HG03442 (cell line): ENCODE measurements at regions not wholly inside any gene's neighbourhood (a gene's known extent, or its start where the extent isn't known, plus 50 kb on each side); places are given as distances from the start of the nearest gene placed in this dataset.

ENCODE experiments used
- ATAC-seq: cut with Tn5 transposase; IDR thresholded peaks from one replicate; pipeline ENCODE4 v1.9.1; 2021; ENCODE audit warnings: mild to moderate bottlenecking, moderate library complexity; ENCODE audit not compliant: unreplicated experiment

DNA sequence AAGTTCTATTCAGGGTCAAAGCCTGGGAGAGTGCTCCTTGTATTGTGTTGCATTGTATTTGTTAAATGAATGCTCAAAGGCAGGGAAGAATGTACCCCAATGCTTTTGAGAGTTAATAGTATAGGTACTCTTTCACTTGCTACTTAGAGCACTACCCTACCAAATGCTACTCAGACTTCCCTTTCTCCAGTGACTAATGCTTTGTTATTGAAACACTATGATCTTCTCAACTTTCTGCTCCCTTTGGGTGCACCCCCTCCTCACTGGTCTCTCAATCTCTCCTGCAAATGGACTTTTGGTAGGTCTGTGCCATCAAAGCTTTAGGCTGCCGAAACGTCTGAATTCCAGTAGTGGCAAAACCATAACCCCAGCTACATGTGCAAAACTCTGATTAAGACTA, 177.7 kb upstream of the AHR start:
- ATAC-seq = no peak

DNA sequence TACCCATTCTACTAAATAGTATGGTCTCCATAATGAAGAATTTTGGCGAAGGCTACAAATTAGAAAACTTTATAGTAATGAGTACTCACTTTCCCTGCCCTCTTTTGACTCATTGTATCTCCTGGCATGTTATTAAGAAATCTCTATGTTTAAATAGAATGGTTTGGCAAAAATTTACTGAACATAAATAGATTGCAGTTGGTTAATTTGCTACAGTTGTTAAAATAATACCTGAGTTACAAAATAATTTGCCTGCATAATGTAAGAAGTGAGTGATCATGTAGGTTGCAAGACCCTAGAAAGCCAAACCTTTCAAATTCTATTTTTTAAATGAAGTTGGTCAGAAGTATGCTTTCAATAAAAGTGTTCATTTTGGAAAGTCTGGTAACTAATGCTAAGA, 176.8 kb upstream of the AHR start:
- ATAC-seq = no peak

DNA sequence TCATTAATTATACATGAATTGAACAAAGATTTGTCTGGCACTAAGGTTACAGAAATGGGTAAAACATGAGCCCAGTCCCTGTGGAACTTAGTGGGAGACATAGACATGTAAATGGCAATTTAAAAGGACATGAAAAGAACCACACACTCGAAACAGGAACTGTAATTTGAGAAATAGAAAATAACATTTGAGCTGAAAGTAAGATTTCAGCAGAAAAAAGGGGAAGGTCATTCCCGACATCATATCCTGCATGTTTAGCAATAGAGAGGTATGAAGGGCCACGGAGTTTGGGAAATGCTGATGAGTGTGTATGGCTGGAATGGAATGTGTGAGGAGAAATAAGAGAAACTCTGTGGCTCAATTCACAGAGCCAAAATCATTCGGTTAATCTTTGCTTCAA, 175.4 kb upstream of the AHR start:
- peak; percentile 32 for ATAC-seq

DNA sequence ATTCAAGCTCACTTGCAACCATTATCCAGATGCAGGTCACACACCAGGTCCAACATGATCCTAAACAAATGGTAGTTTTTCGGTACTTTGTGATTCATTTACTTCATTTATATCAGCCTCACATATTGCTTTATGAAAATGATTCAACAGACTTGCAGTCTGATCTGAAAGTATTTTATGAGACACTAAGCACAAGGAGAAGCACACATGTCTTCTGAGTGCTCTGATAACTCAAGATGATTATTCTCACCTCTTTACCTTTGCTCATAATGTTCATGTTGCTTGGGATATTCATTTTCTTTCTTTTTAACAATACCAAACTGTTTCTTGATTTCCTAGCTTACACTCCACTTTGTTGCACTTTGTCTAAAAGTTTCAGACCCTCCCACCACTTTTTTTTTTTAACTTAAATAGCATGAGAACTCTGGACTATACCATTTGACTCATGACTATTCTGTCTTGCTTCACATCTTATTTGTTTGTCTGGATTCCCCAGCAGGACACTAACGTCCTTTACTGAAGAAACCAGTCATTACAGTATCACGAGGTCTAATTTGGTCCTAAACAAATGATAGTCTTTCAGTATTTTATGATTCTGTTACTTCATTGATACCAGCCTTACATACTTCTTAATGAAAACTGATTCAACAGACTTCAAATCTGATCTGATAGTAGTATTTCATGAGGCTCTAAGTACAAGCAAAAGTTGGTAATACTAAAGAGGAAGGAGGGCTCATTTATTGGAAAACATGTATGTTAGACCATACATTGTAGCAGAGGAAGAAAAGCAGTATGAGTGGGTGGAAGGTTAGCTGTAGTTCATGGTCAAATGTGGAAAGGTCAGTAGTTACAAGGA, 171.8 kb upstream of the AHR start:
- peak; percentile 91 for ATAC-seq

DNA sequence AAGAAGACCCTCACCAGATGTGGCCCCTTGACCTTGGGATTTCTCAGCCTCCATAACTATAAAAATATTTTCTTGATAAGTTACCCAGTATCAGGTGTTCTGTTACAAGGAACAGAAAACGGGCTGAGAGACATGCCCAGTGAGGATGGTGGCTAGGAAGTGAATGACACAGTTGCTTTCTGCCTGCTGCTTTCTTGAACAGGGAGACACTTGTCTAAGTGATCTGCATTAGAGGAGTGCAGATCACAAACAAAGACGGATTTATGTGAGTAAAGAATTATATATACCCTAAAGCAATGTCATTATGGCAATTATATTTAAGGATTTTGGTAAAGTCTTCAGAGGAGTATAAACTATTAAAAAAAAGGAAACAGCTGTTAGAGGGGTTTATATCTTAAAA, 169.2 kb upstream of the AHR start:
- ATAC-seq = no peak

DNA sequence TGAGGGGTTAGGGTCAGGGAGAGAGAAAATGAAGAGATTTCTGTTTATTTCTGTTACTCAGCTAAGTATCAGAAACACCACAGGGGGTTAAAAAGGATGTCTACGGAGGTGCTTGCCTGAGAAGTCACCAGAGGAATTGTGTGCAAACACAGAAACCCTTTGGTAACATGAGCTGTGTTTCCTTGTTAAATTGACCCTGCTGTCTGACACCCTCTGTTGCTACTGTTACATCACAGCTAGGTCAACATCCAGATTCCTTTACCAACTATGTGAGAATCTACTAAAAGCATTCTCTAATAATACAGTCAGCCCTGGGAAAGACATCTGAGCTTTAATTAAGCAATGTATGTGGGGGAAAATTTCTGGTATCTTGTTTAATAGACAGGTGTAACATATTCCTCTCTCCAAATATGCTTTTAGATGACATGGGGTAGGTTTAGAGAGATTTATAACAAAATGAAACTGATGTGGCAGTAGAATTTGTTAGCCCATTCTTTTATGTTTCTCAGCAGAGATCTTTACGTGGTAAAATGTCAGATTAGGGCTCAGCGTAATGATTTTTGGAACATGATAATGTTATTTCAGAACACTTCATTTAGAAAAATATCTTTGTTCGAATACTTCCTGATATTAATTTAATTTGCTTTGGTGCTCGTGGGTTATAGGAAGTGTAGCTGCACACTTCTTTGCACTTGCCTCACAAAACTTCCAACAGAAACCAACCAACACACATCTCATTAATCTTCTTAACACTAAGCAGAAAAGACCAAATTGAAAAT, 168.0 kb upstream of the AHR start:
- no peak for ATAC-seq

DNA sequence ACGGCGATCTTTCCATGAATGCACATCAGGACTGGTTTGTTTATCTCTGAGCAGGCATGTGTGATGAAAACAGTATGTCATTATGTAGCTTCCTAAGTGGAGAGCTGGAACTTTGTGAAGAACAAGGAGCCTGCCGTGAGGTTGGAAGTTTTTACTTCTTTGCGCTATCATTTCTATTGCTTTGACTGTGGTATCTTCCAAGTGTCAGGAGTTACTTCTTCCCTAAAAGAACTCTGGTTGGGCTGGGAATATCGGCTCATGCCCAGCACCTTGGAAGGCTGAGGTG, 167.4 kb upstream of the AHR start:
- no peak for ATAC-seq

DNA sequence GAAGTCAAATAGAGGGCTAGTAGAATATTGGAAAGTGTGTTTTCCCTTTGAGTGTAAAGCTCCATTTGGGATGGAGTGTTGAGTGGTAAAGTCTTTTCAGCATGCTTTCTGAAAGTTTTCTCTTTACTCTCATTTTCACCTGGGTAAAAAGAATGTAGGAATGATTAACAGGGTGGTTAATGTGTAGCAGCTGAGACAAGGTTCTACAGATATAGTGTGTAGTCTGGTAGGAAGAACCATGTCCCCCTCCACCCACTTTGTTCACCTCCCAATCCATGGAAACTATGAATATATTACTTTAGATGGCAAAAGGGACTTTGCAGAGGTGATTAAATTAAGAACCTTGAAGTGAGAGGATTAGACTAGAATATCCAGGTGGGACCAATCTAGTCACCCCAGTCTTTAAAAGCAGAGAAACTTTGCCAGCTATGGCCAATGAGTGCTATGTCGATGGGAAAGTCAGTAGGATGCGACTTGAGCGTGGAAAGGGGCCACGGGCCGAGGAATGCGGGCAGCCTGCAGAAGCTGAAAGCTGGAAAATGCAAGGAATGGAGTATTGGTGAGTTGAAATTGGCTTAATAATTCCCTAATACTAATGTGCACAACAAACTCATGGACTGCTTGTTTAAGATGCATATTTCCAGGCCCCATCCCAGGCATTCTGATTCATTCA, 166.3 kb upstream of the AHR start:
- no peak for ATAC-seq

DNA sequence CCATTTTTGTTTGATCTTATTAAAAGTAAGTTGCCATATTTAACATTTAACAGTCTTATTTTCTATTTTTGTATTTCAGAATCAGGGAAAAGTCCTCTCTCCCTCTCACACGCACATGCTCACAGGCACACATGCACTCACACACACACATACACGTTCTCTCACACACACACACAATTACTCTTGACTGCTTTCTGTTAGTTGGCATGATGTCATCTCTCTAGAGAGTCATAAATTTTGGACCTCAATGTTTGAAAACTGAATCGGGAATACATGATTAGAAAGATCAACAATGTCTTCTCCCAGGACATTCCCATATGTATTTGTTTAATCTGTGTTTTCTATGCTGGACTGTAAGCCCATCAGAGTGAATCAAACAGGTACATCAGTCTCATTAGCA, 165.7 kb upstream of the AHR start:
- ATAC-seq = no peak

DNA sequence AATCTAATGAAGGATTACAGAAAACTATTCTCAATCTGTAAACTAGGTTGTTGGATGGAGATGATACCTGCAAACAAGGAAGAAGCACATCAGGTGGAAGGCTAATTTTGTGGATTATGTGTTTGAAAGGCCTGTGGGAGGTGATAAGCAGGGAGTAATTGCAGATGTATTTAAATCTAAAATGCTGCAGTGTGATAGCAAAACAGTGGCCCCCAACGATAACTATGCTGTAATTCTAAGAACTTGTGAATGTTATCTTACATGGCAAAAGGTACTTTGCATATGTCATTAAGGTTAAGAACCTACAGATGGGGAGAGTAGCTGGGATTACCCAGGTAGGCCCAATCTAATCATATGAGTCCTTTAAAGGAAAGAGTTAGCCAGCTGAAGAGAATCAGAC, 164.5 kb upstream of the AHR start:
- ATAC-seq = no peak

DNA sequence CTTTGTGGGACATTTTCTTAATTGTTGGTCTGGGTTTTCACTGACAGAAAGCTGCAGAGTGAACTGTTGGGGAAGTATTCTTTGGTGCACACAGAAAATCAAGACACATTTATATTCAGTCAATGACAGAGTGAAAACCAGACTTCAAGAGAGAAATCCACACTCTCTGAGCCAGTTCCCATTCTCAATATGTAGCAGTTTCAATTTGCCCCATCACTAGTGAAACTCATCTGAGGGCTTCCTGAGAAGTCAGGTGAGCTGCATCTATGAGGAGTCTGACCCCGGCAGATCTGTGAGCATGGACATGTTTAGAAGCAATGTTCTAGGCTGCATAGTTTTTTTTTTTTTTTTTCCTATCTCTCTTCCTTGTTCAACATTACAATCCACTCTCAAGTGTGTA, 163.7 kb upstream of the AHR start:
- ATAC-seq = peak; percentile 88

DNA sequence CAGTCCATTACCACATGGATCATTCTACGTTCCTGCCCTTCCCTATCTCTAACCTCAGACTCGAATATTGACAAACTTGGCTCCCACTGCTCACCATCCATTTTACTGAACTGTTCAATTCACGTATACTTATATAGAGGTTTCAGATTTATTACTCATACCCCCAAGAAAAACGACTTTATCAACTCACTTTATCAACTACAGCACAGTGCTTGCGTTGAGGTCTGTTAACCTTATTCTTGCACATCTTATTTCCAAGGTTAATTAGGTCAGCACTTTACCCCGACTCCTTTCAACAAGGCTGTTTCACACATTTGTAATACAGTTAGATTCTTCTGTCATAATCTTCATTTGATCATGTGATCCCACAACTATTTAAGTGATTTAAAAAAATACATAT, 162.3 kb upstream of the AHR start:
- ATAC-seq = no peak

DNA sequence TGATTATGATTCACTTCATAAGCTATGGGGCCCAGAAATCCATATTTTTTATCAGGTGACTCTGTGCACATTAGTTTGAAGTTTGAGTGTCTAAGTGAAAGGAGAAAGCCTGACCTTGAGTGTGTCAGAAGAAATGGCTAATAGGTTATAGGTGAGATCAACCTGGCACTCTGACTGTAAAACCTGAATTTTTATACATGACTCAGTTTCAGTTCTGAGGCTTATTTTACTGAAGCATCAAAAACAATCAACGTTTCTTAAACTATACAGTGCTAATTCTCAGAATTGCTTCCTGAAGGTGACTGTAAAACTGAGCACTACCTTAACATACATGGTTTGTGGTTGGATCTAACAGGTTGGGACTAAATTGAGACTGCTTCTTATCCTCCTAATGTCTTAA, 159.4 kb upstream of the AHR start:
- ATAC-seq = no peak

DNA sequence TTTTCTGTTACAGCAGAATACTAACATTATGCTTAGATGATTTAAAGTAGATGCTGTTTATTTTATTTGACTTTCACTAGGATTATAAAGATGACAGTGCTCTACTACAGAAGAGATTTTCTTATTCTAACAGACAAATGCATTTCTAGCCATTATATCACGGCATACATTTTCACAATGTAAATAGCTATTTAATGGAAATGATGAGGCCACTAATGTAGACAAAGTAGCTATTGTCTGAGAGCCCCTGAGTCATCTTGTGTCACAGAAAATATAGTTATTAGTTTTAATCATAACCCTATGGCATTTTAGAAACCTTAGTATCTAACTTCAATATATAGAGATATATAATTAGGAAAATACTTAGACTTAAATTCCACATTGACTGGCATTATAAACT, 158.0 kb upstream of the AHR start:
- ATAC-seq = no peak

DNA sequence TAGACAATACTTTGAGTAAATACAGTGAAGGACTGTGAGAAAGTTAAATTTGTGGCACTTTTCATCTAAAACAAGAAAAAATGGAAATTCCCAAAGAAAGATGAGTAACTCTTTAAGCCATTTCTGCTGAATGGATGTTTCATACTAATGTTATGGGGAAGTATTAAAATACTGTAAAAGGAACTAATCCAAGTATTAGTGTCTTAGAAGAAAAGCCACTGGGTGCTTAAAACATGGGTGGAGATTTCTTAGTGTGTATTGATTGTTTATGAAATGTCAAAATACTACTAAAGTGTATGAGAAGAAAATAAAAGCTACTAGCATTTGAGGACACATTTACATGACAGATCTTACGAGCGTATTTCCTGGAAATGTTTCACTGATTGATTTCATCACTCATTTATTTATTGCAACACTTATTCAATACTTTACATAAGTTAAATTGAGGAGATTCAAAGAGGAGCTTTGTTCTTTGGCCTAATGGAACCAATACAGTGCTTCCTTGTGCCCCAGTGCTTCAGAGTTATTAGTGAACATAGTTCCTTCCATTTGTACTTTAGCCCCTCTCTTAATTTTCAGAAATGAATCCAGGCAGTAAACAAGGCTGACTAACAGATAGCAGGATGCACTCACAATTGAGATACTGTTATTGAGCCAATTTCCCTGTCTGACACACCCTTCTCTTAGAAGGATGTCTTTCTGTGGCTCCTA, 155.5 kb upstream of the AHR start:
- no peak for ATAC-seq

DNA sequence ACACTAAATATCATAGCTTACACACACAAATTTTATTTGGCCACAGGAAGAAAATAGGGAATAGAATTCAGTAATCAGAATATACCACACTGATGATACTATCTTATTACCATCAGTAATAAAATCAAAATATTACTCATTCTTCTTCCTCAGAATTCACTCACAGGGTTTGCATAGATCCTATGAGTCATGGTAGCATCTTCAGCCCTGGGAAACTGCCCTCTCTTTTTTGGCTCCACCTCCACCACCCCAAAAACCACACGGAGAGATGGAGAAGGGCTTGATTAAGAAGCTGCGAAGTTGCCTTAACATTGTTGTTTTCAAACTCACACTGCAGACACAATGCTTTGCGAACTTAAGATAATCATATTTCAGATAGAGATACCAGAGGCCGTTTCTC, 154.1 kb upstream of the AHR start:
- ATAC-seq = peak; percentile 68

DNA sequence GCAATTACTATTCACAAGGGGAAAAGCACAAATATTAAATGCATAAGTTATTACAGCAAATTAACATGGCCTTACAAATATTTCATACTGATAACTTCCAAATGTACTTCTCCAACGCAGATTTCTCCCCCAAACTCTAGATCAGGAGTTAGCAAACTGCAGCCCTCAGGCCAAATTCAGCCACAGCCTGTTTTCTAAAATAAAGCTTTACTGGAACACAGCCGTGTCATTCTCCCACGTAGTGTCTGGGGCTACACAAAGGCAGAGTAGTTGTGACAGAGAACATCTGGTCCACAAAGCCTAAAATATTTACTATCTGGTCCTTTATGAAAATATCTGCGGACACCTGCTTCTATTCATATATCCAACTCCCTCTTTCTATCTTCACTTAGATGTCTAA, 151.8 kb upstream of the AHR start:
- no peak for ATAC-seq

DNA sequence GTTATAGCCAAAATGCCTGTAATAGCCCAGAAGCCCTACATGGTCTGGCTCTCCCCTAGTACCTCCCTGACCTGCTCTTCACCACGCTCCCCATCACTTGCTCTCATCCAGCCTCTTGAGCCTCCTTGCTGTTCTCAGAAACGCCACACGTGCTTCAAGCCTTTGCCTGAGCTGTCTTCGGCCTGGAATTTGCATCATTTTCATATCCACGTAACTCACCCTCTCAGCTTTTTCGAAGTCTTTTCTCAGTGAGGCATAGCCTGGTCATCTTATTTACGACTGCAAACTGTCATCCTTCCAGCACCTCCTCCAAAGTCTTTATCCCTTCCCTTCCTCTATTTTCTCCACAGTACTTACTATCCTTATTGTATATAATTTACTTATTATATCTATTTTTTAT, 151.0 kb upstream of the AHR start:
- ATAC-seq = no peak

DNA sequence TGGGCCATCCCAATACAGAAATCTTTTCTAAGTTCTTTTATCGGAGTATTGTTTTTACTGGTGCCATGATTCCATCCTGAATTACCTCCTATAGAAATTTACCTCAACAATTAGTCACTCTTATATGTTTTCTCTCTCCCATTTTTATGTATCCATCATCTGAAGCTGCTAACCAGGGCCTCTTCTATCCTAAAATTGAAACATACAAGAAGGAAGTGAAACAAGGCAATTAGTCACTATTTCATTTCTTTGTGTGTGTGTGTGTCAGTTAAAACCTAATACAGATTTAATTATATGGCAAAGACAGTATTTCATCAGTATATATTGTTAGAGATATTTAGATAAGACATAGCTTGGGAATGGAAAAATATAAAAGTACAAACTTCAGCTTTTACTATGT, 148.4 kb upstream of the AHR start:
- ATAC-seq = peak; percentile 71

DNA sequence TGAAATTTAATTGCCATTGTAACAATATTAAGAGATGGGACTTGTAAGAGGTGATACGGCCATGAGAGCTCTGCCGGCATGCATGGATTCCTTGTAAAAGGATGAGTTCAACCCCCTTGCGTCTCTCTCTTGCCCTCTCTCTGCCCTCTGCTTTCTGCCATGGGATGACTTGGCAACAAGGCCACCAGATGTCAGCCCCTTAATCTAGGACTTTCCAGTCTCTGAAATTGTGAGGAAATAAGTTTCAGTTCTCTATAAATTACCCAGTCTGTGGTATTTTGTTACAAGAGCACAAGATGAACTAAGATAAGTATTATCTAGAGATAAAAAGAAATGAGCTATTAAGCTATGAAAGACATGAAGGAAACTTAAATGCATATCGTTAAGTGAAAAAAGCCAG, 145.7 kb upstream of the AHR start:
- ATAC-seq = peak; percentile 58

DNA sequence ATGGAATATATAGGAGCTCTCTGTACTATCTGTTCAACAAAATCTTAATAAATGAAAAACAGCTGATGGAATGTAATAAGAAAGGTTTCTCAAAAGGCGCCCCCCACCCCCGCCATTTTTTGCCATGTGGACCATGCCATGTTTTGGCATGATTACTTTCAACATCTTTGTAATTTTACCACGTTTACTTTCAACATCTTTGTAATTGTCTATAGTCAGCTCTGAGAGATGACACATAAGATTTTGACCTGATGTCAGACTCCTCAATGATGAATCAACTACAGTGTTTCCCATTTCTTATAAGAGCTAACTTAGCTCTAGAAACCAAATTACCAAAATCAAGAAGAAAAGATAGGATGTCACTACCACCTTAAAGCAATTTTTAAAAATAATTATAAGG, 144.9 kb upstream of the AHR start:
- no peak for ATAC-seq

DNA sequence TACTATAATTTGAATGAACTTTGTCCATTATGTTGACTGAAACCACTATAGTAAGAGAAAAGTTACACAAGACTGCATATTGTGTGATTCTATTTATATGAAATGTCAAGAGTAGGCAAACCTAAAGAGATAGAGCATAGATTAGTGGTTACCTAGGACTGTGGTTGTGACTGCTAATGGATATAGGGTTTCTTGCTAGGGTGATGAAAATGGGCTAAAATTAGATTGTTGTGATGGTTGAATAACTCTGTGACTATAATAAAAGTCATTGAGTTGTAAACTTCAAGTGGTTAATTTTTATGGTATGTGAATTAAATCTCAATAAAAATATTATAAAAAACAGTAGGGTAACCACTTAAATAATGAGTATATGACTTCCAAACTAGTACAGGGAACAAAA, 142.9 kb upstream of the AHR start:
- ATAC-seq = no peak
